H1 (cell line): ENCODE measurements at regions not wholly inside any gene's neighbourhood (a gene's known extent, or its start where the extent isn't known, plus 50 kb on each side); places are given as distances from the start of the nearest gene placed in this dataset.

Experiments
- CTCF ChIA-PET: fragments of 300-600 bp; sonication (Branson Sonifier 250); formaldehyde crosslinking; loops from one replicate; lab custom pipeline; 2021; ENCODE audit not compliant: partially characterized antibody; lab: Charles Lee
- POLR2A ChIA-PET: fragments of 300-600 bp; sonication (Branson Sonifier 250); formaldehyde crosslinking; loops from one replicate; lab custom pipeline; 2021; ENCODE audit warnings: inconsistent platforms; ENCODE audit not compliant: partially characterized antibody; lab: Charles Lee
- DNase-seq, 2 experiments: peaks; one replicate each; pipeline versions ENCODE4 v3.0.0 to v3.0.0-alpha.2; 2010 to 2022; ENCODE audit warnings: low spot score in 2 of 2, low read depth in 1 of 2, mixed read lengths in 1 of 2
- FAIRE-seq: peaks from 2 replicates; lab custom pipeline; 2011; peaks lifted over from hg19 to GRCh38; lab: Jason Lieb, UNC
- H2AFZ ChIP-seq: 2 replicates; pipeline ENCODE4 v1.8.1; 2012; ENCODE audit warnings: low read length, inconsistent platforms
- H2AK5ac ChIP-seq: 2 replicates; pipeline ENCODE4 v1.6.1; 2013; ENCODE audit warnings: low read depth, low read length
- H2BK120ac ChIP-seq: replicated peaks from 2 replicates; pipeline ENCODE3; 2013; ENCODE audit warnings: low read depth, low read length, inconsistent platforms
- H2BK12ac ChIP-seq: 2 replicates; pipeline ENCODE4 v1.6.1; 2013; ENCODE audit warnings: low read depth, low read length
- H2BK15ac ChIP-seq: 2 replicates; pipeline ENCODE4 v1.6.1; 2013; ENCODE audit warnings: low read length
- H2BK20ac ChIP-seq: 2 replicates; pipeline ENCODE4 v1.6.1; 2013; ENCODE audit warnings: low read length
- H2BK5ac ChIP-seq: 2 replicates; pipeline ENCODE4 v1.6.1; 2013; ENCODE audit warnings: low read depth, low read length
- H3K14ac ChIP-seq: 2 replicates; pipeline ENCODE4 v1.6.1; 2013; ENCODE audit warnings: inconsistent platforms; ENCODE audit not compliant: insufficient read length
- H3K18ac ChIP-seq: 2 replicates; pipeline ENCODE4 v1.6.1; 2013; ENCODE audit warnings: low read length; ENCODE audit errors: extremely low read depth
- H3K23ac ChIP-seq: 2 replicates; pipeline ENCODE4 v1.6.1; 2013; ENCODE audit warnings: inconsistent platforms; ENCODE audit not compliant: insufficient read length
- H3K23me2 ChIP-seq: 2 replicates; pipeline ENCODE4 v1.6.1; 2013; ENCODE audit warnings: low read depth, low read length
- H3K27ac ChIP-seq: 2 replicates; pipeline ENCODE4 v1.6.1; 2011; ENCODE audit warnings: low read depth, low read length, inconsistent platforms
- H3K27me3 ChIP-seq, 4 experiments: replicated peaks in 1 of 4; 1 replicate in 1 of 4; 2 replicates in 3 of 4; pipeline versions ENCODE4 v1.6.1 to v1.8.1; 2011 to 2013; ENCODE audit warnings: low read length in 3 of 4, mild to moderate bottlenecking in 3 of 4, inconsistent platforms in 2 of 4, mixed read lengths in 2 of 4, moderate library complexity in 1 of 4; ENCODE audit not compliant: control insufficient read depth in 3 of 4, insufficient read depth in 3 of 4; ENCODE audit errors: extremely low read depth in 1 of 4
- H3K36me3 ChIP-seq, 4 experiments: 2 replicates each; pipeline versions ENCODE4 v1.6.1 to v1.8.1; 2011 to 2013; ENCODE audit warnings: mild to moderate bottlenecking in 4 of 4, low read length in 3 of 4, moderate library complexity in 2 of 4, control low read depth in 1 of 4, inconsistent platforms in 1 of 4; ENCODE audit not compliant: insufficient read depth in 4 of 4, control insufficient read depth in 2 of 4
- H3K4ac ChIP-seq: replicated peaks from 2 replicates; pipeline ENCODE3; 2013; ENCODE audit warnings: low read length, low read depth, mixed read lengths, inconsistent platforms; ENCODE audit not compliant: insufficient read length
- H3K4me1 ChIP-seq, 4 experiments: replicated peaks in 1 of 4; 1 replicate in 1 of 4; 2 replicates in 3 of 4; pipeline versions ENCODE4 v1.6.1 to v1.8.1; 2011 to 2013; ENCODE audit warnings: low read length in 3 of 4, inconsistent platforms in 2 of 4, mixed read lengths in 1 of 4; ENCODE audit not compliant: insufficient read depth in 4 of 4, control insufficient read depth in 3 of 4
- H3K4me2 ChIP-seq, 2 experiments: 2 replicates each; pipeline versions ENCODE4 v1.6.1 to v1.8.1; 2011 to 2013; ENCODE audit warnings: low read depth in 2 of 2, low read length in 2 of 2, control low read depth in 1 of 2, inconsistent platforms in 1 of 2, mild to moderate bottlenecking in 1 of 2; ENCODE audit not compliant: insufficient read depth in 1 of 2
- H3K4me3 ChIP-seq, 4 experiments: fragments of 200-600, 300-600 bp in 1 of 4; sonication (generic), shearing (Covaris generic), sonication (Bioruptor Twin) in 1 of 4; 2 replicates each; pipeline versions ENCODE4 v1.5.1 to v1.8.1; 2011 to 2016; ENCODE audit warnings: low read length in 4 of 4, low read depth in 3 of 4, control low read depth in 2 of 4, inconsistent platforms in 2 of 4, mild to moderate bottlenecking in 2 of 4, mixed read lengths in 1 of 4, moderate library complexity in 1 of 4; ENCODE audit not compliant: insufficient read depth in 2 of 4; ENCODE audit errors: extremely low read depth in 1 of 4
- H3K56ac ChIP-seq: replicated peaks from 2 replicates; pipeline ENCODE3; 2013; ENCODE audit warnings: low read depth, mild to moderate bottlenecking, mixed read lengths, low read length, inconsistent platforms; ENCODE audit not compliant: insufficient read length
- H3K79me1 ChIP-seq: 2 replicates; pipeline ENCODE4 v1.6.1; 2013; ENCODE audit warnings: low read depth, low read length, control low read depth
- H3K79me2 ChIP-seq, 2 experiments: 2 replicates each; pipeline versions ENCODE4 v1.6.1 to v1.8.1; 2012 to 2013; ENCODE audit warnings: low read length in 2 of 2, mild to moderate bottlenecking in 2 of 2, inconsistent platforms in 1 of 2; ENCODE audit not compliant: insufficient read depth in 2 of 2, control insufficient read depth in 1 of 2
- H3K9ac ChIP-seq, 4 experiments: replicated peaks in 1 of 4; 1 replicate in 1 of 4; 2 replicates in 3 of 4; pipeline versions ENCODE4 v1.6.1 to v1.8.1; 2011 to 2013; ENCODE audit warnings: low read depth in 3 of 4, low read length in 3 of 4, control low read depth in 2 of 4, mild to moderate bottlenecking in 2 of 4, moderate library complexity in 2 of 4, inconsistent platforms in 1 of 4; ENCODE audit errors: extremely low read depth in 1 of 4
- H3K9me3 ChIP-seq, 2 experiments: 2 replicates each; pipeline versions ENCODE4 v1.6.1 to v1.8.1; 2012 to 2013; ENCODE audit warnings: mild to moderate bottlenecking in 2 of 2, moderate library complexity in 2 of 2, control low read depth in 1 of 2, inconsistent platforms in 1 of 2, low read depth in 1 of 2, low read length in 1 of 2, mixed read lengths in 1 of 2; ENCODE audit not compliant: insufficient read depth in 2 of 2
- H4K20me1 ChIP-seq, 2 experiments: replicated peaks in 1 of 2; 2 replicates each; pipeline versions ENCODE3 to v1.8.1; 2011 to 2013; ENCODE audit warnings: inconsistent platforms in 2 of 2, low read length in 2 of 2, mild to moderate bottlenecking in 1 of 2; ENCODE audit not compliant: insufficient read depth in 2 of 2, control insufficient read depth in 1 of 2
- H4K5ac ChIP-seq: 2 replicates; pipeline ENCODE4 v1.6.1; 2013; ENCODE audit warnings: low read length, low read depth, mixed read lengths, inconsistent platforms; ENCODE audit not compliant: insufficient read length
- H4K8ac ChIP-seq: 2 replicates; pipeline ENCODE4 v1.8.0; 2013; ENCODE audit warnings: mild to moderate bottlenecking, moderate library complexity, low read length, inconsistent platforms; ENCODE audit not compliant: insufficient read depth; ENCODE audit errors: extremely low read depth
- H4K91ac ChIP-seq: replicated peaks from 2 replicates; pipeline ENCODE3; 2013; ENCODE audit warnings: low read length, mixed read lengths, inconsistent platforms; ENCODE audit not compliant: insufficient read length
- WGBS, 2 experiments: shearing (Covaris generic) in 1 of 2; methylation state at CpG; one replicate each; pipeline versions ENCODE4 v1.1.6 to v1.1.7; 2013 to 2015; ENCODE audit warnings: low lambda C conversion rate in 2 of 2, mixed read lengths in 2 of 2, inconsistent platforms in 1 of 2, low coverage in 1 of 2, missing lambda C conversion rate in 1 of 2; ENCODE audit not compliant: insufficient replicate concordance in 2 of 2, insufficient coverage in 1 of 2, insufficient read length in 1 of 2; ENCODE audit errors: extremely low coverage in 1 of 2, missing lambda C conversion rate in 1 of 2; 5-methylcytosine and 5-hydroxymethylcytosine counted together
- TF ChIP-seq, protein P1 (sequence below): IDR thresholded peaks from 2 replicates; pipeline ENCODE4 v1.6.1; 2012; ENCODE audit warnings: low read length, inconsistent platforms

GRCh38 chr4:126737899-126738526, 894.7 kb upstream of the INTU start:
- Histone ChIP-seq H3K79me1 (no peaks in the 10 kb centered on the region), H3K4me3 (no peak overlapping the region), H3K36me3 (no peaks in the 10 kb centered on the region), H3K14ac (no peak overlapping the region), H2BK120ac (no peak overlapping the region), H3K27me3 (no peaks in the 10 kb centered on the region), H2BK12ac (no peak overlapping the region), H2BK15ac (no peak overlapping the region), H3K9ac (no peak overlapping the region), H3K79me2 (no peaks in the 10 kb centered on the region), H3K4ac (no peak overlapping the region), H2BK5ac (no peak overlapping the region), H4K20me1 (no peaks in the 10 kb centered on the region), H2AK5ac (no peak overlapping the region), H3K9me3 (no peaks in the 10 kb centered on the region), H3K27ac (no peak overlapping the region), H3K23ac (no peak overlapping the region), H3K56ac (no peak overlapping the region), H4K5ac (no peak overlapping the region), H2AFZ (no peak overlapping the region), H4K91ac (no peak overlapping the region), H3K4me1 (no peaks in the 10 kb centered on the region), H2BK20ac (no peak overlapping the region), H3K4me2 (no peak overlapping the region), H4K8ac (no peak overlapping the region), H3K18ac (no peak overlapping the region), H3K23me2 (no peaks in the 10 kb centered on the region)
- POLR2A ChIA-PET: no interaction called here
- DNase-seq (no peak), FAIRE-seq (no peak)
- CTCF ChIA-PET: no interaction called here
- 92% methylated on average over 4 of the region's 4 CpGs; no CpG with 5 or more reads in 1 of the 2 experiments for WGBS, 2 experiments
- TF ChIP-seq, protein P1, sequence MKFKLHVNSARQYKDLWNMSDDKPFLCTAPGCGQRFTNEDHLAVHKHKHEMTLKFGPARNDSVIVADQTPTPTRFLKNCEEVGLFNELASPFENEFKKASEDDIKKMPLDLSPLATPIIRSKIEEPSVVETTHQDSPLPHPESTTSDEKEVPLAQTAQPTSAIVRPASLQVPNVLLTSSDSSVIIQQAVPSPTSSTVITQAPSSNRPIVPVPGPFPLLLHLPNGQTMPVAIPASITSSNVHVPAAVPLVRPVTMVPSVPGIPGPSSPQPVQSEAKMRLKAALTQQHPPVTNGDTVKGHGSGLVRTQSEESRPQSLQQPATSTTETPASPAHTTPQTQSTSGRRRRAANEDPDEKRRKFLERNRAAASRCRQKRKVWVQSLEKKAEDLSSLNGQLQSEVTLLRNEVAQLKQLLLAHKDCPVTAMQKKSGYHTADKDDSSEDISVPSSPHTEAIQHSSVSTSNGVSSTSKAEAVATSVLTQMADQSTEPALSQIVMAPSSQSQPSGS: no peak
